GM12874 (cell line): ENCODE measurements at regions not wholly inside any gene's neighbourhood (a gene's known extent, or its start where the extent isn't known, plus 50 kb on each side); places are given as distances from the start of the nearest gene placed in this dataset.

ENCODE experiments used
- CTCF ChIP-seq: IDR thresholded peaks from 2 replicates; pipeline ENCODE4 v1.5.1; 2011; ENCODE audit warnings: low read depth, mild to moderate bottlenecking, control low read depth, low read length, moderate library complexity; ENCODE audit not compliant: insufficient read depth

GRCh38 chr7:32171248-32171647, 101.0 kb upstream of the PDE1C start:
- no peak for TF ChIP-seq CTCF

- TF ChIP-seq CTCF = no peak
Observed at GRCh38 chr7:32170838-32171237, 100.6 kb upstream of the PDE1C start.

GRCh38 chr7:32169228-32169627, 99.0 kb upstream of the PDE1C start:
- TF ChIP-seq CTCF = no peak

- no peak for TF ChIP-seq CTCF
Observed at GRCh38 chr7:32167815-32168214, 97.6 kb upstream of the PDE1C start.

GRCh38 chr7:32167256-32167655, 97.0 kb upstream of the PDE1C start:
- TF ChIP-seq CTCF = no peak

- TF ChIP-seq CTCF = 0 out of 2 replicates have a peak, but pooled peaks have one; percentile 19
Observed at GRCh38 chr7:32164341-32164996, 94.3 kb upstream of the PDE1C start.

GRCh38 chr7:32163896-32164295, 93.7 kb upstream of the PDE1C start:
- no peak for TF ChIP-seq CTCF
